OCI-LY3 (cell line): ENCODE measurements at regions not wholly inside any gene's neighbourhood (a gene's known extent, or its start where the extent isn't known, plus 50 kb on each side); places are given as distances from the start of the nearest gene placed in this dataset.

ENCODE experiments used
- CTCF ChIP-seq: fragments of 200-600, 300-600 bp; sonication (generic); IDR thresholded peaks from 2 replicates; pipeline ENCODE4 v1.5.1; 2014; ENCODE audit warnings: antibody characterized with exemption, low read length, low read depth
- EZH2phosphoT487 ChIP-seq: fragments of 200-600 bp; shearing (Covaris generic); IDR thresholded peaks from 2 replicates; pipeline ENCODE4 v1.6.1; 2018; ENCODE audit warnings: antibody characterized with exemption, mixed run types, low read depth

GRCh38 chrX:78839711-78840110, 92.2 kb downstream of the LPAR4 start:
- TF ChIP-seq CTCF (no peak), EZH2phosphoT487 (no peak)
